ENCODE measurements at regions not wholly inside any gene's neighbourhood (a gene's known extent, or its start where the extent isn't known, plus 50 kb on each side); places are given as distances from the start of the nearest gene placed in this dataset.
A peak's percentile ranks its signal among the peaks of the same experiment; 100 is the strongest.
"Not testable (repeated sequence)": the region's sequence is repeated elsewhere in the genome, so short reads cannot be mapped to it uniquely, and the experiment has no call there.

DNA sequence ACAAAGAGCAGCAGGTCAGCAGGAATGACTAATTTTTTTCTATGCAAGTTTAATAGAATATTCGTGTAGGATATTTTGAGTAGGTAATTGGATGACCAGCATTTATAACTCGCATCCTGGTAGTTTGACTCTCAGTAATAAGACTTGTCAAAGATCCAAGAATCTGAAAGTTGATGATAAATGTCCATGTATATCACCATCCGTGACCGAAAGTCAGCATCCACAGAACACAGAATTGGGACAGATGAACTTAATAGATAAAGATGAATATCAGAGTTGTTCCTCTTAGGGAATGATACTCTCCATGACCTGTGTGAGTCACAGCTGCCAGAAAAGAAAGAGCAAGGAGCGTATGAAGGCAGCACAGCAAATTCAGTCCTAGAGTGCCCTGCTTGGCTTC is 79.4 kb downstream of the CCDC74A start:
- Mint-ChIP-seq H3K4me1 (peaks cover 25% of the 10 kb centered on the region), H3K4me3 (peak overlapping the region in 1 of 3 experiments; percentile 3), H3K27ac (peak overlapping the region; percentile 29 to 61 (median 37))
- H3K36me3 Mint-ChIP-seq (ENCODE audit: low read depth); H3K9me3 Mint-ChIP-seq; H3K27me3 Mint-ChIP-seq (ENCODE audit: low read depth): not testable (repeated sequence)

DNA sequence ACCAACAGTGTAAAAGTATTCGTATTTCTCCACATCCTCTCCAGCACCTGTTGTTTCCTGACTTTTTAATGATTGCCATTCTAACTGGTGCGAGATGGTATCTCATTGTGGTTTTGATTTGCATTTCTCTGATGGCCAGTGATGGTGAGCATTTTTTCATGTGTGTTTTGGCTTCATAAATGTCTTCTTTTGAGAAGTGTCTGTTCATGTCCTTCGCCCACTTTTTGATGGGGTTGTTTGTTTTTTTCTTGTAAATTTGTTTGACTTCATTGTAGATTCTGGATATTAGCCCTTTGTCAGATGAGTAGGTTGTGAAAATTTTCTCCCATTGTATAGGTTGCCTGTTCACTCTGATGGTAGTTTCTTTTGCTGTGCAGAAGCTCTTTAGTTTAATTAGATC is 86.9 kb downstream of the CCDC74A start:
- not testable (repeated sequence) for H3K4me1 Mint-ChIP-seq; H3K4me3 Mint-ChIP-seq; H3K27ac Mint-ChIP-seq; H3K9me3 Mint-ChIP-seq; H3K27me3 Mint-ChIP-seq (ENCODE audit: low read depth); H3K36me3 Mint-ChIP-seq (ENCODE audit: low read depth)

DNA sequence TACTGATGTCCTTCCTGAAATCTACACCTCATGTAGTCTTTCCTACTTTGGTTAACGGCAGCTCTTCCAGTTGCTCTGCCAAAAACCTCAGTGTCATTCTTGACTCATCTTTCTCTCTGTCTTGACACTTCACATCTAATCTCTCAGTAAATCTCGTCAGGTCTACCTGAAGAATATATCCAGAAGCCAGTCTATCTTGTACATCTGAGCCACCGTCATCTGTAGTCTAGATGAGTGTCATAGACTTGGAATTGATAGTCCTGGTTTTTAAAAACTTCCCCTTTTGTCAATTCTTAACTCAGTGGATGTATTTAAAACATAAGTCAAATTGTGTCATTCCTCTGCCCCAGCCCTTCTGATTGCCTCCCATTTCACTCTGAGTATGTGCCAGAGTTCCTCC is 90.6 kb downstream of the CCDC74A start:
- not testable (repeated sequence) for H3K4me3 Mint-ChIP-seq; H3K36me3 Mint-ChIP-seq (ENCODE audit: low read depth); H3K9me3 Mint-ChIP-seq; H3K27me3 Mint-ChIP-seq (ENCODE audit: low read depth); H3K27ac Mint-ChIP-seq; H3K4me1 Mint-ChIP-seq

DNA sequence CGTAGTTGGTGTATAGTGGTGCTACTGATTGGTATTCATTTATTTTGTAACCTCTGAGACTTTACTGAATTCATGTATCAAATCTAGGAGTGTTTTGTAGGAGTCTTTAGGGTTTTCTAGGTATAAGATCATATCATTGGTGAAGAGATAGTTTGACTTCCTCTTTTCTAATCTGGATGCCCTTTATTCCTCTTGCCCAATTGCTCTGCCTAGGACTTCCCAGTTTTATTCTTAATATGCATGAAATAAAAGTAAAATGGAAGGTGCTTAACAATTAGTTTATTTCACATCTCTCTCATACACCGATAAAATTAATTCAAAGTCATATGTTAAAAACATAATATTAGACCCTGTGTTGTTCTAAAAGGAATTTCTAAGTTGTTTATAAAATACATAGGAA is 95.2 kb downstream of the CCDC74A start:
- not testable (repeated sequence) for H3K9me3 Mint-ChIP-seq; H3K4me3 Mint-ChIP-seq; H3K27ac Mint-ChIP-seq; H3K4me1 Mint-ChIP-seq; H3K36me3 Mint-ChIP-seq (ENCODE audit: low read depth); H3K27me3 Mint-ChIP-seq (ENCODE audit: low read depth)

DNA sequence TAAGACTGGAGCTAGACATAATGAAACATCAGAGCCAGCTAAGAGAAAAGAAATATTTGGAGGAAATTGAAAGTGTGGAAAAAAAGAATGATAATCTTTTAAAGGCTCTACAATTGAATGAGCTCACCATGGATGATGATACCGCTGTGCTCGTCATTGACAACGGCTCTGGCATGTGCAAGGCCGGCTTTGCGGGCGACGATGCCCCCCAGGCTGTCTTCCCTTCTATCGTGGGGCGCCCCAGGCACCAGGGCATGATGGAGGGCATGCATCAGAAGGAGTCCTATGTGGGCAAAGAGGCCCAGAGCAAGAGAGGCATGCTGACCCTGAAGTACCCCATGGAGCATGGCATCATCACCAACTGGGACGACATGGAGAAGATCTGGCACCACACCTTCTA is 98.3 kb downstream of the CCDC74A start:
- H3K9me3 Mint-ChIP-seq; H3K36me3 Mint-ChIP-seq (ENCODE audit: low read depth); H3K27ac Mint-ChIP-seq; H3K27me3 Mint-ChIP-seq (ENCODE audit: low read depth); H3K4me3 Mint-ChIP-seq; H3K4me1 Mint-ChIP-seq: not testable (repeated sequence)

DNA sequence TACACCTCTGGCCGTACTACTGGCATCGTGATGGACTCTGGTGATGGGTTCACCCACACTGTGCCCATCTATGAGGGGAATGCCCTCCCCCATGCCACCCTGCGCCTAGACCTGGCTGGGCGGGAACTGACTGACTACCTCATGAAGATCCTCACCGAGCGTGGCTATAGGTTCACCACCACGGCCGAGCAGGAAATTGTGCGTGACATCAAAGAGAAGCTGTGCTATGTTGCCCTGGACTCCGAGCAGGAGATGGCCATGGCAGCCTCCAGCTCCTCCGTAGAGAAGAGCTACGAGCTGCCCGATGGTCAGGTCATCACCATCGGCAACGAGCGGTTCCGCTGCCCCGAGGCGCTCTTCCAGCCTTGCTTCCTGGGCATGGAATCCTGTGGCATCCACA is 98.9 kb downstream of the CCDC74A start:
- H3K27ac Mint-ChIP-seq; H3K4me3 Mint-ChIP-seq; H3K36me3 Mint-ChIP-seq (ENCODE audit: low read depth); H3K27me3 Mint-ChIP-seq (ENCODE audit: low read depth); H3K4me1 Mint-ChIP-seq; H3K9me3 Mint-ChIP-seq: not testable (repeated sequence)

DNA sequence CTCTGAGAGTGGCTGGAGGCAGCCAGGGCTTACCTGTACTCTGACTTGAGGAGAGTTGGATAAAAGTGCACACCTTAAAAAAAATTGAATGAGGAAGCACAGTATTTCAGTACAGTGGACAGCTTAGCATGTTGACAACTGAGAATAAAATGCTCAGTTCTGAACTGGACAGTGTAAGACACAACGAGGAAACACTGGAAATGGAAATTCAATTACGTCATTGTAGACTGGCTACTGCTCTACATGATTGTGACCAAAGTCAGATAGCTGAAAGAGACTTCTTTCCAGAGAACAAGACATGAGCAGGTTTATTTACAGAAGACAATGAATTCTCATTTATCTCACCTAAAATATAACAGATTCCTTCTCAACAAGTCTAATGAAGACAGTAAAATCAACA is 100.1 kb downstream of the CCDC74A start:
- not testable (repeated sequence) for H3K27ac Mint-ChIP-seq; H3K27me3 Mint-ChIP-seq (ENCODE audit: low read depth); H3K4me1 Mint-ChIP-seq; H3K4me3 Mint-ChIP-seq; H3K36me3 Mint-ChIP-seq (ENCODE audit: low read depth); H3K9me3 Mint-ChIP-seq

DNA sequence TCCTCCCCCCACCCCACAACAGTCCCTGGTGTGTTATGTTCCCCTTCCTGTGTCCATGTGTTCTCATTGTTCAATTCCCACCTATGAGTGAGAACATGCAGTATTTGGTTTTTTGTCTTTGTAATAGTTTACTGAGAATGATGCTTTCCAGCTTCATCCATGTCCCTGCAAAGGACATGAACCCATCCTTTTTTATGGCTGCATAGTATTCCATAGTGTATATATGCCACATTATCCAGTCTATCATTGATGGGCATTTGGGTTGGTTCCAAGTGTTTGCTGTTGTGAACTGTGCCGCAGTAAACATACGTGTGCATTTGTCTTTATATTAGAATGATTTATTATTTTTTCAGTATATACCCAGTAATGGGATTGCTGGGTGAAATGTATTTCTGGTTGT is 104.0 kb downstream of the CCDC74A start:
- not testable (repeated sequence) for H3K36me3 Mint-ChIP-seq (ENCODE audit: low read depth); H3K27ac Mint-ChIP-seq; H3K4me1 Mint-ChIP-seq; H3K4me3 Mint-ChIP-seq; H3K27me3 Mint-ChIP-seq (ENCODE audit: low read depth); H3K9me3 Mint-ChIP-seq

DNA sequence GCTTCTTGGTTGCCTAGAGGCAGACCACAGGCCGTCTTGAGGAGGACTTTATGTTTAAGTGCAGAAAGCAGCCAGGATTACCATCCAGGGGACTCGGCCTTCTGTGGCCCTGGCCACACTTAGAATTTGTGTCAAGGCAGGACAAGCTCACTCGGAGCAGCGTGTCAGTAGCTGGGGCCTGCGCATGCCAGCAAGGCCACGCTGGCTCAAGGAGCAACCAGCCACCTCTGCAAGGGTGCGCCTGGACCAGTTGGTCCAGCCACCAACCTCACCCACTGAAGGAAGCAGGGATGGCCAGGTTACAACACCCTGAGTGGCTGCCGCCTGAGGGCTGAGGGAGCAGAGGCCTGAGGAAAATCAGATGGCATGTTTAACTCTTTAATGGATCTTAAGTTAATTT is 105.7 kb downstream of the CCDC74A start:
- not testable (repeated sequence) for H3K27me3 Mint-ChIP-seq (ENCODE audit: low read depth); H3K9me3 Mint-ChIP-seq; H3K27ac Mint-ChIP-seq; H3K4me1 Mint-ChIP-seq; H3K4me3 Mint-ChIP-seq; H3K36me3 Mint-ChIP-seq (ENCODE audit: low read depth)

DNA sequence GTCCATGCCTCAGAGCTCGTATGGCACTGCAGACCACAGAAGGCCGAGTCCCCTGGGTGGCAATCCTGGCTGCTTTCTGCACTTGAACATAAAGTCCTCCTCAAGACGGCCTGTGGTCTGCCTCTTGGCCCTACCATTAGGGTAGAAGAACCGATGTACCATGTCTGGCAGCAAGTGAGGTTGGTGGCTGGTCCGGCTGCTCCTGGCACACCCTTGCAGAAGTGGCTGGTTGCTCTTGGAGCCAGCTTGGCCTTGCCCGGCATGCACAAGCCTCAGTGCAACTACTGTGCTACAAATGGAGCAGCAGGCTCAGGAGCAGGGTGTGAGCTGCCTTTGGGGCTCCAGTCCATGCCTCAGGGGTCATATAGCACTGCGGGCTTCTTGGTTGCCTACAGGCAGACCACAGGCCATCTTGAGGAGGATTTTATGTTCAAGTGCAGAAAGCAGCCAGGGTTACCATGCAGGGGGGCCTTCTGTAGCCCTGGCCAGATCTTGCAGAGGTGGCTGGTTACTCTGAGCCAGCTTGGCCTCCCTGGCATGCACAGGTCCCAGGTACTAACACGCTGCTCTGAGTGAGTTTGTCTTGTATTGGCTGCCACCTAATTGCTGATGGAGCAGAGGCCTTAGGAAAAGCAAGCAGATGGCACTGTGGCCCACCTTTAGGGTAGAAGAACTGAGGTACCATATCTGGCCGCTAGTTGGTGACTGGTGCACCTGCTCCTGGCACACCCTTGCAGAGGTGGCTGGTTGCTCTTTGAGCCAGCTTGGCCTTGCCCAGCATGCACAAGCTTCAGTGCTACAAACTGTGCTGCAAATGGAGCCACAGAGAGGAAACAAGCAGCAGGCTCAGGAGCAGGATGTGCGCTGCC is 106.4 kb downstream of the CCDC74A start:
- not testable (repeated sequence) for H3K4me3 Mint-ChIP-seq, H3K9me3 Mint-ChIP-seq, H3K27ac Mint-ChIP-seq

DNA sequence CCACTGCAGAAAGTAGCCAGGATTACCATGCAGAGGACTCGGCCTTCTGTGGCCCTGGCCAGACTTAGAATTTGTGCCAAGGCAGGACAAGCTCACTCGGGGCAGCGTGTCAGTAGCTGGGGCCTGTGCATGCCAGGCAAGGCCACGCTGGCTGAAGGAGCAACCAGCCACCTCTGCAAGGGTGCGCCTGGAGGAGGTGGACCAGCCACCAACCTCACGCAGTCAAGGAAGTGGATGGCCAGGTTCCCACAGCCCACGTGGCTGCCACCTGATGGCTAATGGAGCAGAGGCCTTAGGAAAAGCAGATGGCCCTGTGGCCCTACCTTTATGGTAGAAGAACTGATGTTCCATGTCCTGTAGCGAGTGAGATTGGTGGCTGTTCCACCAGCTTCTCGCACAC is 107.9 kb downstream of the CCDC74A start:
- no peak overlapping the region for H3K4me3 Mint-ChIP-seq
- no peak overlapping the region for H3K27ac Mint-ChIP-seq
- peaks cover 3% of the 10 kb centered on the region for H3K9me3 Mint-ChIP-seq
- H3K4me1 Mint-ChIP-seq: peaks cover under 1% of the 10 kb centered on the region
- TF ChIP-seq, protein P1, sequence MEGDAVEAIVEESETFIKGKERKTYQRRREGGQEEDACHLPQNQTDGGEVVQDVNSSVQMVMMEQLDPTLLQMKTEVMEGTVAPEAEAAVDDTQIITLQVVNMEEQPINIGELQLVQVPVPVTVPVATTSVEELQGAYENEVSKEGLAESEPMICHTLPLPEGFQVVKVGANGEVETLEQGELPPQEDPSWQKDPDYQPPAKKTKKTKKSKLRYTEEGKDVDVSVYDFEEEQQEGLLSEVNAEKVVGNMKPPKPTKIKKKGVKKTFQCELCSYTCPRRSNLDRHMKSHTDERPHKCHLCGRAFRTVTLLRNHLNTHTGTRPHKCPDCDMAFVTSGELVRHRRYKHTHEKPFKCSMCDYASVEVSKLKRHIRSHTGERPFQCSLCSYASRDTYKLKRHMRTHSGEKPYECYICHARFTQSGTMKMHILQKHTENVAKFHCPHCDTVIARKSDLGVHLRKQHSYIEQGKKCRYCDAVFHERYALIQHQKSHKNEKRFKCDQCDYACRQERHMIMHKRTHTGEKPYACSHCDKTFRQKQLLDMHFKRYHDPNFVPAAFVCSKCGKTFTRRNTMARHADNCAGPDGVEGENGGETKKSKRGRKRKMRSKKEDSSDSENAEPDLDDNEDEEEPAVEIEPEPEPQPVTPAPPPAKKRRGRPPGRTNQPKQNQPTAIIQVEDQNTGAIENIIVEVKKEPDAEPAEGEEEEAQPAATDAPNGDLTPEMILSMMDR (IDR thresholded peaks at IDR 0.05; ENCODE audit: unreplicated experiment in 3 of 3): no peak
- no peaks in the 10 kb centered on the region for H3K36me3 Mint-ChIP-seq (ENCODE audit: low read depth)
- H3K27me3 Mint-ChIP-seq (ENCODE audit: low read depth): no peaks in the 10 kb centered on the region

More for the DNA sequence above, 106.4 kb downstream of the CCDC74A start:
- not testable (repeated sequence) for H3K36me3 Mint-ChIP-seq (ENCODE audit: low read depth); H3K4me1 Mint-ChIP-seq; H3K27me3 Mint-ChIP-seq (ENCODE audit: low read depth)

DNA sequence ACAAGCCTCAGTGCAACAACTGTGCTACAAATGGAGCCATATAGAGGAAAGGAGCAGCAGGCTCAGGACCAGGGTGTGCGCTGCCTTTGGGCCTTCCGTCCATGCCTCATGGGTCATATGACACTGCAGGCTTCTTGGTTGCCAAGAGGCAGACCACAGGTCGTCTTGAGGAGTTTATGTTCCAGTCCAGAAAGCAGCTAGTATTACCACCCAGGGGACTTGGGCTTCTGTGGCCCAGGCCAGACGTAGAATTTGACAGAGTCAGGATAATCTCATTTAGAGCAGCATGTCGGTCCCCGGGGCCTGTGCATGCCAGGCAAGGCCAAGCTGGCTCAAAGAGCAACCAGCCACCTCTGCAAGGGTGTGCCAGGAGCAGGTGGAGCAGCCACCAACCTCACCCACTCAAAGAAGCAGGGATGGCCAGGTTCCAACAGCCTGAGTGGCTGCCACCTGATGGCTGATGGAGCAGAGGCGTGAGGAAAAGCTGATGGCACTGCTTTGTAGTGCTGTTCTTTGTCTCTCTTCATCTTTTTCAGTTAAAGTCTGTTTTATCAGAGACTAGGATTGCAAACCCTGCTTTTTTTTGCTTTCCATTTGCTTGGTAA is 109.1 kb downstream of the CCDC74A start:
- not testable (repeated sequence) for H3K27ac Mint-ChIP-seq; H3K36me3 Mint-ChIP-seq (ENCODE audit: low read depth); H3K27me3 Mint-ChIP-seq (ENCODE audit: low read depth); H3K9me3 Mint-ChIP-seq; H3K4me3 Mint-ChIP-seq
- H3K4me1 Mint-ChIP-seq: peaks cover 11% of the 10 kb centered on the region

DNA sequence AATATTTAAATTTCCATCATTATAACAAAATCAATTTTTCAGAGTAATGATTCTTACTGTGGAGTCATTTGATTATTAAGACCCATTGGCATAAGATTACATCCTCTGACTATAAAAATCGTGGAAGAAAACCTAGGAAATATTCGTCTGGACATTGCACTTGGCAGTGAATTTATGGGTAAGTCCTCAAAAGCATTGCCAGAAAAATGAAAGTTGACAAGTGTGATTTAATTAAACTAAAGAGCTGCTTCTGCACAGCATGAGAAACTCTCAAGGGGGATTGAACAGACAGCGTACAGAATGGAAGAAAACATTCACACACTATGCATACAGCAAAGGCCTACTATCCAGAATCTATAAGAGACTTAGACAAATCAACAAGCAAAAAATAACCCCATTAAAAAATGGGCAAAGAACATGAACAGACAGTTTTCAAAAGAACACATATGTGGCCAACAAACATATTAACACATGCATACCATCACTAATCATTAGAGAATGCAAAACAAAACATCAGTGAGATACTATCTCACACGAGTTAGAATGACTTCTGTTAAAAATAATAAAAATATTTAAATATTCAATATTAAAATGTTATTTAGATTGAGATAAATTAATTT is 111.4 kb downstream of the CCDC74A start:
- H3K4me1 Mint-ChIP-seq: peaks cover 17% of the 10 kb centered on the region
- H3K27me3 Mint-ChIP-seq (ENCODE audit: low read depth); H3K9me3 Mint-ChIP-seq; H3K27ac Mint-ChIP-seq; H3K36me3 Mint-ChIP-seq (ENCODE audit: low read depth); H3K4me3 Mint-ChIP-seq: not testable (repeated sequence)

All from nephron (organoid).